ENCODE measurements at regions not wholly inside any gene's neighbourhood (a gene's known extent, or its start where the extent isn't known, plus 50 kb on each side); places are given as distances from the start of the nearest gene placed in this dataset.

DNA sequence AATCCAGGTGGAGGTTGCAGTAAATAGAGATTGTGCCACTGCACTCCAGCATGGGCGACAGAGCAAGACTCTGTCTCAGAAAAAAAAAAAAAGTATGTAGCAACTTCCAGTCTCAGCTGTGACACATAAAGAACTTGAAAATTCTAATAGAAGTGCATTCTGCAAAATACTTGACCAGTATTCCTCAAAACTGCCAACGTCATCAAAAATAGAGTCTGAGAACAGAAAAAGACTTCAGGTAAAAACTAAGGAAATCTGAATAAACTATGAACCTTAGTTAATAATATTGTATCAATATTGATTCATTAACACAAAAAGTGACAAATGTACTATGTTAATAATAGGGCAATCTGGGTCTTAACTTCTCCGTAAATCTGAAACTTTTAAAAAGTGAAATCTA lies 76.7 kb upstream of the WDR75 start:
- TF ChIP-seq HNF4G (IDR thresholded peaks at IDR 0.05) = no peak
- no peak for TF ChIP-seq RAD21 (IDR thresholded peaks at IDR 0.05)
- TF ChIP-seq, protein P1, sequence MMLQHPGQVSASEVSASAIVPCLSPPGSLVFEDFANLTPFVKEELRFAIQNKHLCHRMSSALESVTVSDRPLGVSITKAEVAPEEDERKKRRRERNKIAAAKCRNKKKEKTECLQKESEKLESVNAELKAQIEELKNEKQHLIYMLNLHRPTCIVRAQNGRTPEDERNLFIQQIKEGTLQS (IDR thresholded peaks at IDR 0.05) = no peak
- no peak for TF ChIP-seq FOXA2 (IDR thresholded peaks at IDR 0.05)
- TF ChIP-seq, protein P2, sequence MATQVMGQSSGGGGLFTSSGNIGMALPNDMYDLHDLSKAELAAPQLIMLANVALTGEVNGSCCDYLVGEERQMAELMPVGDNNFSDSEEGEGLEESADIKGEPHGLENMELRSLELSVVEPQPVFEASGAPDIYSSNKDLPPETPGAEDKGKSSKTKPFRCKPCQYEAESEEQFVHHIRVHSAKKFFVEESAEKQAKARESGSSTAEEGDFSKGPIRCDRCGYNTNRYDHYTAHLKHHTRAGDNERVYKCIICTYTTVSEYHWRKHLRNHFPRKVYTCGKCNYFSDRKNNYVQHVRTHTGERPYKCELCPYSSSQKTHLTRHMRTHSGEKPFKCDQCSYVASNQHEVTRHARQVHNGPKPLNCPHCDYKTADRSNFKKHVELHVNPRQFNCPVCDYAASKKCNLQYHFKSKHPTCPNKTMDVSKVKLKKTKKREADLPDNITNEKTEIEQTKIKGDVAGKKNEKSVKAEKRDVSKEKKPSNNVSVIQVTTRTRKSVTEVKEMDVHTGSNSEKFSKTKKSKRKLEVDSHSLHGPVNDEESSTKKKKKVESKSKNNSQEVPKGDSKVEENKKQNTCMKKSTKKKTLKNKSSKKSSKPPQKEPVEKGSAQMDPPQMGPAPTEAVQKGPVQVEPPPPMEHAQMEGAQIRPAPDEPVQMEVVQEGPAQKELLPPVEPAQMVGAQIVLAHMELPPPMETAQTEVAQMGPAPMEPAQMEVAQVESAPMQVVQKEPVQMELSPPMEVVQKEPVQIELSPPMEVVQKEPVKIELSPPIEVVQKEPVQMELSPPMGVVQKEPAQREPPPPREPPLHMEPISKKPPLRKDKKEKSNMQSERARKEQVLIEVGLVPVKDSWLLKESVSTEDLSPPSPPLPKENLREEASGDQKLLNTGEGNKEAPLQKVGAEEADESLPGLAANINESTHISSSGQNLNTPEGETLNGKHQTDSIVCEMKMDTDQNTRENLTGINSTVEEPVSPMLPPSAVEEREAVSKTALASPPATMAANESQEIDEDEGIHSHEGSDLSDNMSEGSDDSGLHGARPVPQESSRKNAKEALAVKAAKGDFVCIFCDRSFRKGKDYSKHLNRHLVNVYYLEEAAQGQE (IDR thresholded peaks at IDR 0.05) = no peak
- TF ChIP-seq JUND (IDR thresholded peaks at IDR 0.05) = no peak
- TF ChIP-seq, protein P3, sequence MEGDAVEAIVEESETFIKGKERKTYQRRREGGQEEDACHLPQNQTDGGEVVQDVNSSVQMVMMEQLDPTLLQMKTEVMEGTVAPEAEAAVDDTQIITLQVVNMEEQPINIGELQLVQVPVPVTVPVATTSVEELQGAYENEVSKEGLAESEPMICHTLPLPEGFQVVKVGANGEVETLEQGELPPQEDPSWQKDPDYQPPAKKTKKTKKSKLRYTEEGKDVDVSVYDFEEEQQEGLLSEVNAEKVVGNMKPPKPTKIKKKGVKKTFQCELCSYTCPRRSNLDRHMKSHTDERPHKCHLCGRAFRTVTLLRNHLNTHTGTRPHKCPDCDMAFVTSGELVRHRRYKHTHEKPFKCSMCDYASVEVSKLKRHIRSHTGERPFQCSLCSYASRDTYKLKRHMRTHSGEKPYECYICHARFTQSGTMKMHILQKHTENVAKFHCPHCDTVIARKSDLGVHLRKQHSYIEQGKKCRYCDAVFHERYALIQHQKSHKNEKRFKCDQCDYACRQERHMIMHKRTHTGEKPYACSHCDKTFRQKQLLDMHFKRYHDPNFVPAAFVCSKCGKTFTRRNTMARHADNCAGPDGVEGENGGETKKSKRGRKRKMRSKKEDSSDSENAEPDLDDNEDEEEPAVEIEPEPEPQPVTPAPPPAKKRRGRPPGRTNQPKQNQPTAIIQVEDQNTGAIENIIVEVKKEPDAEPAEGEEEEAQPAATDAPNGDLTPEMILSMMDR (IDR thresholded peaks at IDR 0.05; ENCODE audit: low read depth, low read length, missing input control) = no peak
- no peak for TF ChIP-seq TAF1 (conservative IDR thresholded peaks at IDR 0.05)
- TF ChIP-seq FOXA1 (IDR thresholded peaks at IDR 0.05) = no peak
- TF ChIP-seq, protein P4, sequence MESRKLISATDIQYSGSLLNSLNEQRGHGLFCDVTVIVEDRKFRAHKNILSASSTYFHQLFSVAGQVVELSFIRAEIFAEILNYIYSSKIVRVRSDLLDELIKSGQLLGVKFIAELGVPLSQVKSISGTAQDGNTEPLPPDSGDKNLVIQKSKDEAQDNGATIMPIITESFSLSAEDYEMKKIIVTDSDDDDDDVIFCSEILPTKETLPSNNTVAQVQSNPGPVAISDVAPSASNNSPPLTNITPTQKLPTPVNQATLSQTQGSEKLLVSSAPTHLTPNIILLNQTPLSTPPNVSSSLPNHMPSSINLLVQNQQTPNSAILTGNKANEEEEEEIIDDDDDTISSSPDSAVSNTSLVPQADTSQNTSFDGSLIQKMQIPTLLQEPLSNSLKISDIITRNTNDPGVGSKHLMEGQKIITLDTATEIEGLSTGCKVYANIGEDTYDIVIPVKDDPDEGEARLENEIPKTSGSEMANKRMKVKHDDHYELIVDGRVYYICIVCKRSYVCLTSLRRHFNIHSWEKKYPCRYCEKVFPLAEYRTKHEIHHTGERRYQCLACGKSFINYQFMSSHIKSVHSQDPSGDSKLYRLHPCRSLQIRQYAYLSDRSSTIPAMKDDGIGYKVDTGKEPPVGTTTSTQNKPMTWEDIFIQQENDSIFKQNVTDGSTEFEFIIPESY (IDR thresholded peaks at IDR 0.05) = no peak
- no peak for TF ChIP-seq YY1 (IDR thresholded peaks at IDR 0.05)
- TF ChIP-seq NR2F2 (IDR thresholded peaks at IDR 0.05) = no peak
- no peak for TF ChIP-seq GABPA (IDR thresholded peaks at IDR 0.05 in 1 of 2, conservative IDR thresholded peaks at IDR 0.05 in 1 of 2)
- no peak for TF ChIP-seq SP1 (IDR thresholded peaks at IDR 0.05)
- no peak for TF ChIP-seq HNF4A (conservative IDR thresholded peaks at IDR 0.05)
- TF ChIP-seq, protein P5, sequence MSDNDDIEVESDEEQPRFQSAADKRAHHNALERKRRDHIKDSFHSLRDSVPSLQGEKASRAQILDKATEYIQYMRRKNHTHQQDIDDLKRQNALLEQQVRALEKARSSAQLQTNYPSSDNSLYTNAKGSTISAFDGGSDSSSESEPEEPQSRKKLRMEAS (IDR thresholded peaks at IDR 0.05) = no peak
- TF ChIP-seq RXRA (IDR thresholded peaks at IDR 0.05) = no peak
- Histone ChIP-seq H3K9me3 (ENCODE audit: control insufficient read depth in 4 of 4, low read length in 3 of 4) (no peaks in the 10 kb centered on the region), H3K36me3 (ENCODE audit: control insufficient read depth in 4 of 4, insufficient read depth in 3 of 4, low read depth in 1 of 4, low read length in 3 of 4) (no peaks in the 10 kb centered on the region), H3K9ac (ENCODE audit: low read depth in 1 of 2, low read length in 2 of 2) (no peak overlapping the region), H3K27me3 (ENCODE audit: control insufficient read depth in 4 of 4, insufficient read depth in 4 of 4, low read length in 3 of 4) (no peaks in the 10 kb centered on the region), H3K4me1 (ENCODE audit: control insufficient read depth in 4 of 4, insufficient read depth in 4 of 4, low read length in 3 of 4) (no peaks in the 10 kb centered on the region), H3K4me3 (ENCODE audit: low read depth in 1 of 3, low read length in 3 of 3) (no peak overlapping the region), H3K27ac (ENCODE audit: low read depth in 1 of 2, low read length in 2 of 2) (no peak overlapping the region)
- 93% methylated on average over 3 of the region's 3 CpGs for WGBS
- DNase-seq (ENCODE audit: low spot score) = no peak

DNA sequence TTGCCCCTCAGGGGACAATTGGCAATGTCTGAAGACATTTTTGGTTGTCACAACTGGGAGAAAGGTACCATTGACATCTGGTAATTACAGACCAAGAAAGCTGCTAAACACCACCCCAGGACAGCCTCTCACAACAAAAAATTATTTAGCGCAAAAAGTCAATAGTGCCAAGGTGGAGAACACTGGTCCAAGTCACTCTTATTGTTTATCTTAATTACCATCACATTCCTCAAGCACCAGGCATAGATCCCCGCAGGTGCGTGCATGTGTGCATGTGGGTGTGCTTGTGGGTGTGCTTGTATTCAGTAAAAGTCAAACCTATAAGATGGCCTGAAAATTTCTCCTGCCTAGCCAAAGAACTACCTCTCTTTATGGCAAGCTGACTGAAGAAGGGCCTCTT lies 74.9 kb upstream of the WDR75 start:
- no peaks in the 10 kb centered on the region for H3K9me3 ChIP-seq (ENCODE audit: control insufficient read depth in 4 of 4, low read length in 3 of 4)
- H3K4me1 ChIP-seq (ENCODE audit: control insufficient read depth in 4 of 4, insufficient read depth in 4 of 4, low read length in 3 of 4) = no peaks in the 10 kb centered on the region
- no peaks in the 10 kb centered on the region for H3K27me3 ChIP-seq (ENCODE audit: control insufficient read depth in 4 of 4, insufficient read depth in 4 of 4, low read length in 3 of 4)
- H3K9ac ChIP-seq (ENCODE audit: low read depth in 1 of 2, low read length in 2 of 2) = no peak overlapping the region
- no peaks in the 10 kb centered on the region for H3K36me3 ChIP-seq (ENCODE audit: control insufficient read depth in 4 of 4, insufficient read depth in 3 of 4, low read depth in 1 of 4, low read length in 3 of 4)
- no peak for DNase-seq (ENCODE audit: low spot score)
- no peak overlapping the region for H3K27ac ChIP-seq (ENCODE audit: low read depth in 1 of 2, low read length in 2 of 2)
- WGBS = 97% methylated on average over 3 of the region's 3 CpGs
- H3K4me3 ChIP-seq (ENCODE audit: low read depth in 1 of 3, low read length in 3 of 3) = no peak overlapping the region
- TF ChIP-seq RAD21 (IDR thresholded peaks at IDR 0.05) = no peak
- no peak for TF ChIP-seq YY1 (IDR thresholded peaks at IDR 0.05)
- TF ChIP-seq, protein P3 (IDR thresholded peaks at IDR 0.05; ENCODE audit: low read depth, low read length, missing input control) = no peak
- no peak for TF ChIP-seq FOXA2 (IDR thresholded peaks at IDR 0.05)
- no peak for TF ChIP-seq HNF4A (conservative IDR thresholded peaks at IDR 0.05)
- no peak for TF ChIP-seq HNF4G (IDR thresholded peaks at IDR 0.05)
- no peak for TF ChIP-seq NR2F2 (IDR thresholded peaks at IDR 0.05)
- TF ChIP-seq RXRA (IDR thresholded peaks at IDR 0.05) = no peak
- TF ChIP-seq GABPA (IDR thresholded peaks at IDR 0.05 in 1 of 2, conservative IDR thresholded peaks at IDR 0.05 in 1 of 2) = no peak
- TF ChIP-seq FOXA1 (IDR thresholded peaks at IDR 0.05) = no peak

Data from liver (tissue), 8 donors.